ENCODE measurements at regions not wholly inside any gene's neighbourhood (a gene's known extent, or its start where the extent isn't known, plus 50 kb on each side); places are given as distances from the start of the nearest gene placed in this dataset.

DNA sequence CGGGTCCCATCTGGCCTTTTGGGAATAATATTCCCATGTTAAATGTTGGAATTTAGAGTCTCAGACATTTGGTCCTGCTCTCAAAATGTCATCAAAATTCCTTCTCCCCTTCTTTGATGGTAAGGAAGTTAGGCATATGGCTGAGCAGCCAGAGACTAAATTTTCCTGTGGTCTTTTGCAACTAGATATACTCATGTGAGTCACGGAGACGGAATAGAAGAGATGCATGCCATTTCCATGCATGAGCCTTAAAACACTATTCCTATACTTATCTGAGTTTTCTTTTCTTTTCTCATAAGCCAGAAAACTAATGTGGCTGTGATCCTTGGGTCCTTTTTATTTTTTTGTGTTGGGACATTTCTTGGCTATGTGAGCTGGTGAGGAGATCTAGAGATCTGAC is 105.3 kb downstream of the NR2F2 start:
- H2AFZ ChIP-seq (ENCODE audit: low read depth, low read length) = no peak overlapping the region
- H3K79me2 ChIP-seq (ENCODE audit: low read length) = no peaks in the 10 kb centered on the region
- no peaks in the 10 kb centered on the region for H3K4me1 ChIP-seq (ENCODE audit: low read length)
- no peak overlapping the region for H3K4me3 ChIP-seq (ENCODE audit: low read length)
- TF ChIP-seq, protein P1, sequence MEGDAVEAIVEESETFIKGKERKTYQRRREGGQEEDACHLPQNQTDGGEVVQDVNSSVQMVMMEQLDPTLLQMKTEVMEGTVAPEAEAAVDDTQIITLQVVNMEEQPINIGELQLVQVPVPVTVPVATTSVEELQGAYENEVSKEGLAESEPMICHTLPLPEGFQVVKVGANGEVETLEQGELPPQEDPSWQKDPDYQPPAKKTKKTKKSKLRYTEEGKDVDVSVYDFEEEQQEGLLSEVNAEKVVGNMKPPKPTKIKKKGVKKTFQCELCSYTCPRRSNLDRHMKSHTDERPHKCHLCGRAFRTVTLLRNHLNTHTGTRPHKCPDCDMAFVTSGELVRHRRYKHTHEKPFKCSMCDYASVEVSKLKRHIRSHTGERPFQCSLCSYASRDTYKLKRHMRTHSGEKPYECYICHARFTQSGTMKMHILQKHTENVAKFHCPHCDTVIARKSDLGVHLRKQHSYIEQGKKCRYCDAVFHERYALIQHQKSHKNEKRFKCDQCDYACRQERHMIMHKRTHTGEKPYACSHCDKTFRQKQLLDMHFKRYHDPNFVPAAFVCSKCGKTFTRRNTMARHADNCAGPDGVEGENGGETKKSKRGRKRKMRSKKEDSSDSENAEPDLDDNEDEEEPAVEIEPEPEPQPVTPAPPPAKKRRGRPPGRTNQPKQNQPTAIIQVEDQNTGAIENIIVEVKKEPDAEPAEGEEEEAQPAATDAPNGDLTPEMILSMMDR (IDR thresholded peaks at IDR 0.05; ENCODE audit: low read depth, low read length) = no peak
- TF ChIP-seq EZH2phosphoT487 (IDR thresholded peaks at IDR 0.05; ENCODE audit: low read depth) = no peak
- H3K9me3 ChIP-seq (ENCODE audit: insufficient read depth, low read length) = no peaks in the 10 kb centered on the region
- H3K9ac ChIP-seq (ENCODE audit: low read length) = no peak overlapping the region
- H3K36me3 ChIP-seq (replicated peaks; ENCODE audit: low read depth, low read length) = no peaks in the 10 kb centered on the region
- H4K20me1 ChIP-seq (ENCODE audit: insufficient read depth, low read length) = no peaks in the 10 kb centered on the region
- no peak overlapping the region for H3K27ac ChIP-seq (ENCODE audit: low read length)
- H3K4me2 ChIP-seq (ENCODE audit: low read length) = no peak overlapping the region
- 0 out of 2 replicates have a peak, but pooled peaks cover 5% of the 10 kb centered on the region for H3K27me3 ChIP-seq (ENCODE audit: low read depth, low read length)

DNA sequence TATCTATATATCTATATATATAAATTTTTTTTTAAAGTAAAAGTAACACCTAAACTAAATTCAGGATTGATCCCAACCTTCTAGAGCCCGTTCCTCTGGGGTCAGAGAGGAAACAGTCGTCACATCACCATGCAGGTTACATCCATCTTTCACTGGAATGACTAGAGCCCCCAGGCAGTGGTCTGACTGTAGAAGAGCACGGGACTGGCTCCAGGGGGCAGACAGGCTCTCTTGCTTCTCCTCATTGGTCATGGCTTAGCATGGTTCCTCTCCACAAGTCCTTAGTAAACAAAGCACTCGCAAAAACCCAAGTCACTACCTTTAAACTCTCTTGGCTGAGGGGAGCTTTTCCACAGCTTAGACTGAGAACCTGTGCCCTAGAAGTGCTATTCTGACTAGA is 110.5 kb downstream of the NR2F2 start:
- no peaks in the 10 kb centered on the region for H3K79me2 ChIP-seq (ENCODE audit: low read length)
- no peak overlapping the region for H2AFZ ChIP-seq (ENCODE audit: low read depth, low read length)
- H3K4me3 ChIP-seq (ENCODE audit: low read length) = no peak overlapping the region
- H3K36me3 ChIP-seq (replicated peaks; ENCODE audit: low read depth, low read length) = no peaks in the 10 kb centered on the region
- TF ChIP-seq EZH2phosphoT487 (IDR thresholded peaks at IDR 0.05; ENCODE audit: low read depth) = no peak
- TF ChIP-seq, protein P1 (IDR thresholded peaks at IDR 0.05; ENCODE audit: low read depth, low read length) = no peak
- no peak overlapping the region for H3K9ac ChIP-seq (ENCODE audit: low read length)
- H3K27ac ChIP-seq (ENCODE audit: low read length) = no peak overlapping the region
- no peaks in the 10 kb centered on the region for H4K20me1 ChIP-seq (ENCODE audit: insufficient read depth, low read length)
- H3K4me1 ChIP-seq (ENCODE audit: low read length) = no peaks in the 10 kb centered on the region
- H3K4me2 ChIP-seq (ENCODE audit: low read length) = no peak overlapping the region
- H3K9me3 ChIP-seq (ENCODE audit: insufficient read depth, low read length) = no peaks in the 10 kb centered on the region
- H3K27me3 ChIP-seq (ENCODE audit: low read depth, low read length) = no peaks in the 10 kb centered on the region

DNA sequence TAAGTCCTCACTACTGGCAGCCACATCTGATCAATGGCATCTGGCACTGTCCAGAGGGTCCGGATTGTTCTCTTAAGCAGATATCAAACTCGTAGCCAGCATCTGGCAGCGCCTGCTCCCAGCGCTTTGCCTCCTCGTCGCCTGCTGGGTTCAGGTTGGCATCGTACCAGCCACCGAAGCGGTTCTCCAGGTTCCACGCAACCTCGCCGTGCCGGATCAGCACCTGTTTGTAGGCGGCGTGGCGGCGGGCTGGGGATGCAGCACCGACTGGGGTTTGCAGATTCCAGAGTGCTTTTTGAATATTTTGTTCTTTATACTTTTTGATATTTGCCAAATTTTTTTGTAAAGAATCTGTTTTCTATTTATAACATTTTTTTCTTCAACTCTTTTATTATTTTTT is 111.6 kb downstream of the NR2F2 start:
- no peaks in the 10 kb centered on the region for H3K9me3 ChIP-seq (ENCODE audit: insufficient read depth, low read length)
- no peaks in the 10 kb centered on the region for H4K20me1 ChIP-seq (ENCODE audit: insufficient read depth, low read length)
- no peak overlapping the region for H3K9ac ChIP-seq (ENCODE audit: low read length)
- H3K79me2 ChIP-seq (ENCODE audit: low read length) = no peaks in the 10 kb centered on the region
- H3K4me2 ChIP-seq (ENCODE audit: low read length) = no peak overlapping the region
- no peak overlapping the region for H2AFZ ChIP-seq (ENCODE audit: low read depth, low read length)
- H3K4me3 ChIP-seq (ENCODE audit: low read length) = no peak overlapping the region
- H3K27ac ChIP-seq (ENCODE audit: low read length) = no peak overlapping the region
- no peaks in the 10 kb centered on the region for H3K4me1 ChIP-seq (ENCODE audit: low read length)
- TF ChIP-seq, protein P1 (IDR thresholded peaks at IDR 0.05; ENCODE audit: low read depth, low read length) = no peak
- TF ChIP-seq EZH2phosphoT487 (IDR thresholded peaks at IDR 0.05; ENCODE audit: low read depth) = no peak
- H3K27me3 ChIP-seq (ENCODE audit: low read depth, low read length) = no peaks in the 10 kb centered on the region
- H3K36me3 ChIP-seq (replicated peaks; ENCODE audit: low read depth, low read length) = no peaks in the 10 kb centered on the region

DNA sequence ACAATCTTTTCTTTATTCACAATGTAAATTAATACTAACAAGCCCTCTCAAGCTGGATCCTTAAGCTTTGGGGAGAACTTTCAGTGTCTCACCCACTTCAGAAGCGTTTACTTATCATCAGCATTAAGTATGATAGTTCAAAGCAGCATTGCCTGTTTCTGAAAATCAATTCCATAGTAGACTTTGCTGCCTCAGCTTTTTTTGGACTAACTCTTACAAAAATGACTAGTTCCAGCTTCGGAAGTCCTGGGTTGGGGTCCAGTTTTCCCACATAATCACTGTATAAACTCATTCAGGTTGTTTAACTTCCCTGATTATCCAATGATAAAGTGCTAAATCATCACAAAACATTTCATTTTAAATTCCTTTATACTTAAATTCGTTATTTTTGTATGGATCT is 114.4 kb downstream of the NR2F2 start:
- Histone ChIP-seq H3K79me2 (ENCODE audit: low read length) (no peaks in the 10 kb centered on the region), H3K4me3 (ENCODE audit: low read length) (no peak overlapping the region), H3K9ac (ENCODE audit: low read length) (no peak overlapping the region), H3K36me3 (replicated peaks; ENCODE audit: low read depth, low read length) (no peaks in the 10 kb centered on the region), H4K20me1 (ENCODE audit: insufficient read depth, low read length) (no peaks in the 10 kb centered on the region), H3K27me3 (ENCODE audit: low read depth, low read length) (0 out of 2 replicates have a peak, but pooled peaks cover 4% of the 10 kb centered on the region), H3K9me3 (ENCODE audit: insufficient read depth, low read length) (no peaks in the 10 kb centered on the region), H3K27ac (ENCODE audit: low read length) (no peak overlapping the region), H3K4me2 (ENCODE audit: low read length) (no peak overlapping the region), H3K4me1 (ENCODE audit: low read length) (no peaks in the 10 kb centered on the region), H2AFZ (ENCODE audit: low read depth, low read length) (no peak overlapping the region)
- no peak for TF ChIP-seq EZH2phosphoT487 (IDR thresholded peaks at IDR 0.05; ENCODE audit: low read depth)
- TF ChIP-seq, protein P1 (IDR thresholded peaks at IDR 0.05; ENCODE audit: low read depth, low read length) = no peak

Data from OCI-LY3 (cell line).